GM18907 (cell line): ENCODE measurements at regions not wholly inside any gene's neighbourhood (a gene's known extent, or its start where the extent isn't known, plus 50 kb on each side); places are given as distances from the start of the nearest gene placed in this dataset.

Experiments used
- ATAC-seq: cut with Tn5 transposase; IDR thresholded peaks from one replicate; pipeline ENCODE4 v1.9.1; 2021; ENCODE audit warnings: mild to moderate bottlenecking, moderate library complexity; ENCODE audit not compliant: unreplicated experiment

DNA sequence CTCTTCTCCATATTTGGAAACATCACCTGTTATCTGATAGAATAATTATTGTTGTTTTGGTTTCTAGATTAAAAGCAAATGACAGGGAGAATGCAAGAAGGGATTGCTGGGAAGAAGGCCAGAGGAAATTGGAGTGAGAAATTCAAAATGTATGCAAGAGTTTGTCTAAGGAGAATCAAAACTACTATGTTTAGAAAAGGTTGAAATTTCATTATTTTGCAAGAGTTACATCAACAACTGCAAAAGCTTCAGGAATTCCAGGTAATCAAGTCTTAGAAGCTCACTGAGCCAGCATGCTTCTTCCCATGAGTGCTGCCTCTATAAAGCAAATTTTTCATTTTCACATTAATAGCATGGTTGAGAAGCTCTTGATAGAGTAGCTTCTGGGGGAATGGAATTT, 177.2 kb upstream of the GBE1 start:
- no peak for ATAC-seq

- no peak for ATAC-seq
Measured at GRCh38 chr3:81936817-81937216, 175.4 kb upstream of the GBE1 start.

DNA sequence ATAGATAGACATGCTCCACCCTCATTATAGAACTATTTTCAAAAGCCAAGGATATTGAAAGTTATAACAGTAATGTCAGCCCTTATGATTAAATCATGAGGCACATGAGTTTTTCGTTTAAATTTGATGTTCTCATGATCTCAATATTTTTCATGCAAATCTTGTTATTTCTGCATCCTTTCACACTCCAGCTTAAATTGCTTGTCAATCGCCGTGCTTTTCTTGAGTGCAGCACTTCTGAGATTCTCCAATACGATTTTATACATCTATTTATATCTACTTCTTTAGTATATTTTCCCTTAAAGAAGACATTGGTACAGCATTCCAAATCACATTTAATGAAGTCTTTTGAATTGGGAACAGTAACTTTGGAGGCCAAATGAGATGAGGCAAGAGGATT, 171.2 kb upstream of the GBE1 start:
- no peak for ATAC-seq

- ATAC-seq: no peak
Measured at GRCh38 chr3:81931265-81932251, 170.1 kb upstream of the GBE1 start.

- no peak for ATAC-seq
Measured at GRCh38 chr3:81929697-81930096, 168.3 kb upstream of the GBE1 start.

DNA sequence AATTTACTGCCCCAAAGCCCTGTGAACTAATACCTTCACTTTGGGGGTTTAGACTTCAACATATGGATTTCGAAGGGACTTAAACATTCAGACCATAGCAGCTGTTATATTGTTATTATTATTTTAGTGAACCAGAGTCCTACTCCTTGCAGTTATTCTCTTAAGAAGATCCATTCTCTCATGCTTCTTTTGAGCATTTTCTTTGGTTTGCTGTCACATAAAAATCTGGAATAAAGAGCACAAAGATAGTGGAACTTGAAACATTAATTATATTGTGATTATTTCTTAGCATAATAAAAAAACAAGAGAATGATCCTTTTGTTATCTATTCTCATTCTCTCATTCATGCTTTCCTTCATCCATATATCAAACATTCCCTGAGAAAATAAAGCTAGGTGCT, 166.4 kb upstream of the GBE1 start:
- ATAC-seq: no peak

GRCh38 chr3:81925385-81925784, 163.9 kb upstream of the GBE1 start:
- ATAC-seq: no peak

- ATAC-seq: no peak
Measured at GRCh38 chr3:81923038-81923437, 161.6 kb upstream of the GBE1 start.

GRCh38 chr3:81922404-81922803, 161.0 kb upstream of the GBE1 start:
- no peak for ATAC-seq

DNA sequence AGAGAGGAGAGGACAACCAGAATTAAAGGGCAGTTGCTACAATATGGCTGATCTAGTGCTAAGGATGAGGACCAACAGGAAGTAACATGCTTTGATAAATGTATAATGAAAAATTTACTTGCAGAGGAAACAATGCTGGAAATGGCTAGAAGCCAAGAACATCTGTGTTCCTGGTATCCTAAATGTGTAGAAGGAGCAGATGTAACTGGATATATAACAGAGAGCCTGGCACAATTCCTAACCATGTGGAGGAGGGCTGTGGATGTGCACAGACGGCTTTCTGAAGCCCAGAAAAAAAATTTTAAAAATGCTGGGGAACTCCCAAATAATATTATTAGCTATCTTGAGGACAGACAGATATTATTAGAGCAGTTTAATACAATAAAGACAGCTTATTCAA, 159.4 kb upstream of the GBE1 start:
- no peak for ATAC-seq

- no peak for ATAC-seq
Measured at GRCh38 chr3:81916890-81917289, 155.4 kb upstream of the GBE1 start.

DNA sequence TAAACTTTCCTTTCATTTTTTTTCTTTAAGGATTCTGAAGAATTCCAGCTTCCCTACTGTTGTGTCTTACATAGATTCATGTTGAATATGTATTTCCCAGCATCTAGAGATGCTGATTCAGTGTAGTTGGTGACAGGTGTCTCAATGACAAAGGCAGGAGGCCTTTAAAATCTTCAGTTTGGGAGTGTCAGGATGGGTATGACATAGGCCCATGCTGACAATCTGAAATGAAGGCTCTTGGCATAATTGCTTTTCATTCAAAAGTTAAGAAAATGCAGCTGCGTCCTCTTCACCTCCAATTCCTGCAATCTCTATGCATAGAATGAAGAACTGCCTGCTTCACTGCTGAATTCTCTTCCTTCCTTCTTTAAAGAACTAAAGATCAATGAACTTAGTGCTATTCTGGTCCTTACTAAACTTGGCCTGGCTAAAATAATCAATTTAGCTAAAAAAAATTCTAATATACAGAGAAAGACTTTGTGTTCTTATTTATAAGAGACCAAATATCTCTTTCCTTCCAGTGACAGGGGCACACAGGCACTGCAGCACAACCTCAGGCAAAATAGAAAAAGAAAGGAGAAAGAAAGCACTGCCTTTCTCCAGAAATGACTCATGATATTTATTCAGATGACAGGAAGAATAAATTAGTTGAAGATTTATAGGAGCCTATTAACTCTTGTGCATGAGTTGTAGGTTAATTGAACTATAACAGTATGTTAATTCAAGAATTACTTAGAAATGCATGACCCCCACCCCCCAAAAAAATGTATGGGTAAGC, 152.6 kb upstream of the GBE1 start:
- ATAC-seq: no peak

- ATAC-seq: no peak
Measured at GRCh38 chr3:81911221-81911620, 149.8 kb upstream of the GBE1 start.

- ATAC-seq: peak; percentile 84
Measured at GRCh38 chr3:81910244-81910852, 148.9 kb upstream of the GBE1 start.

DNA sequence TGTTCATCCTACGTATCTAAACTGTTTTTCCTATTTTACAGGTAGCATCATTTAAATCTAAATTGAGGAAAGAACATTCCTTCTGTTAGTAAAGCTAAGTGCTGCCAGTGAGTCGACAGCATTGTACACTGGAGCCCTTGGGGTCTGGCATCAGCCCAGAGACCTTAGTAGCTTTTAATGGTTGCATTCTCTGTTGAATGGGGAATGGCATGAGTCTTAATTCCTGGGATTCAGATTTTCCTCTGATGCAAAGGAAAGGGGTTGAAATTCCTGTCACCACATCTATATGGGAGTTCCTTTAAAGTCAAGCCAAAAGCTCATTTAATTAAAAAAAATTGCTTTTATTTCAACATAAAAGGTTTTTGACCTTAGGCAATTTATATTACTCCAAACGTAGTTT, 148.4 kb upstream of the GBE1 start:
- ATAC-seq: no peak

DNA sequence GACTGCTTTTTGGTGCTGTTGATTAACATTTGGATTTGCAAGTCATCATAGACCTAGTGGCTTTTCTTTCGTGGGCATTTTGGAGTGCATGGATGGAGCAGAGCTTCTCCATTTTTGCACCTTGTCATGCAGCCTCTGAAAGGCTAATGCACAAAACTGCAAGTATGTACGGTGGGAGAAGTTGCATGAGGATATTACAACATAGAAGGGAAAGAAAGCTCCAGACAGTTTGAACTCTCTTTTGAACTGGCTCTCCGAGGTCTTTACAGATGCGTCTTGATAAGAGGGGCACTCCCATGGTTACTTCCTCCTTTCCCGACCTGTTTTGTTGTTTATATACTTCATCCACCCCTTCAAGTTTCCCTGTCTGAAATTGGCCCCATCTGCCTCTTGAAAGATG, 147.1 kb upstream of the GBE1 start:
- no peak for ATAC-seq

DNA sequence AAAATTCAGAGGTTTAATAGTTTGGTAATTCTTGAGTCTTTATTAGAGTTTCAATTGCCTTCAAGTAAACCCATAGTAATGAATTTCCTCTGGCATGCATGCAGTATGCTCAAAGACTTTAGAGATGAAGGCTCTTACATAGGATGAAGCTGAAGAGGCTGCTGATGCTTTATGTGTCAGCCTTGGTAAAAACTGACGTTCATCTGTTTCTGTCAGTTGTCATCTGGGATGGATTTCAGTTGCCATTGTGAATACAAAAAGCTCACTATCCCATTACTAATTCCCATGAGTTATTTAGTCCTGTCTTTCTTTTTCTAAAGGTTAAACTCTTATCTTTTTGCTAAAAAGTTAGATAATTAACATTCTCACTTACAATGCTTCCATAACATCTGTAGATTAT, 136.9 kb upstream of the GBE1 start:
- no peak for ATAC-seq

GRCh38 chr3:81894598-81894997, 133.2 kb upstream of the GBE1 start:
- no peak for ATAC-seq

- ATAC-seq: no peak
Measured at GRCh38 chr3:81891055-81891895, 129.8 kb upstream of the GBE1 start.

DNA sequence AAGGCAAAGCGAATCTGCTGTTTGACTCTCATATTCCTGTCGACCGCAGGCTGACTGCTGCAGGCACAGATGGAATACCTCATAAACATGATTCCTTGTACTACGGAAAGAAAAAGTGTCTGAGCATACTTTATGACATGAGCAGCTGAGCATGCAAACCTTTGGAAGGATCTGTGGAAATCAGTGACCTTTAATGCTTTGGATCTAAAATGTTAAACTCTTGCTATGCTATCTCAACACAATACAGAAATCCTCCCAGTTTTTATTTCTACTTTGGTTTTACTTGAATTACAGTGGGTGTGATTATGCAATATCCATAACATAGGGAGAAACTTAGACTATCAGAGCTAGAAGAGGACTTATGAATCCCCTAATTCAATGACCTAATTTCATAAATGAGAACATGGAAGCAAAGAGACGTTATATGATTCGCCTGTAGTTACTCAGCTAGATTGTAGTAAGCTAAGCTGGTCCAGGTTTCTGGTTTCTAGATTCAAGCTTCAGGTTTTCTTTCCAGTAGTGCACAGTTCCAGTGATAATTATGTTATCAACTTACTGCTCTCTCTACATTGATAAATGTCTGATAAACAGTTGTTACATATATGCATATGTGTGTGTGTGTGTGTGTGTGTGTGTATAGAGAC, 127.6 kb upstream of the GBE1 start:
- no peak for ATAC-seq
